Body of pancreas (tissue), 4 donors: ENCODE measurements at regions not wholly inside any gene's neighbourhood (a gene's known extent, or its start where the extent isn't known, plus 50 kb on each side); places are given as distances from the start of the nearest gene placed in this dataset.

Experiments
- CTCF ChIP-seq, 7 experiments: fragments of 450-650 bp in 4 of 7; fragments of 200-600 bp in 3 of 7; sonication (generic) in 3 of 7; IDR thresholded peaks; one replicate each; pipeline ENCODE4 v1.5.1; 2016 to 2019; ENCODE audit warnings: antibody characterized with exemption in 7 of 7
- POLR2A ChIP-seq, 3 donors: fragments of 450-650 bp; IDR thresholded peaks; one replicate each; pipeline ENCODE4 v1.6.1; 2016; ENCODE audit warnings: antibody characterized with exemption in 3 of 3, mild to moderate bottlenecking in 2 of 3

GRCh38 chr18:4593895-4594294 is 138.8 kb upstream of the DLGAP1 start:
- TF ChIP-seq CTCF (IDR thresholded peaks at IDR 0.05) (no peak), POLR2A (IDR thresholded peaks at IDR 0.05) (no peak)
